H9 (cell line): ENCODE measurements at regions not wholly inside any gene's neighbourhood (a gene's known extent, or its start where the extent isn't known, plus 50 kb on each side); places are given as distances from the start of the nearest gene placed in this dataset.

Experiments
- DNase-seq: peaks from one replicate; pipeline ENCODE4 v3.0.0-alpha.2; 2017
- H2AFZ ChIP-seq: one replicate; pipeline ENCODE4 v1.6.1; 2013; ENCODE audit warnings: mild to moderate bottlenecking, low read length, control low read depth, moderate library complexity
- H2AK5ac ChIP-seq: 2 replicates; pipeline ENCODE4 v1.6.1; 2013; ENCODE audit warnings: low read length, control low read depth, mixed read lengths; ENCODE audit not compliant: insufficient read length
- H2BK120ac ChIP-seq: one replicate; pipeline ENCODE4 v1.6.1; 2013; ENCODE audit warnings: low read depth, mild to moderate bottlenecking, low read length, control low read depth, inconsistent platforms; ENCODE audit not compliant: poor library complexity, severe bottlenecking
- H2BK12ac ChIP-seq: 2 replicates; pipeline ENCODE4 v1.6.1; 2013; ENCODE audit warnings: low read length, control low read depth, mixed read lengths, low read depth; ENCODE audit not compliant: insufficient read length
- H2BK15ac ChIP-seq: 2 replicates; pipeline ENCODE4 v1.6.1; 2013; ENCODE audit warnings: low read depth, low read length, control low read depth
- H2BK20ac ChIP-seq: one replicate; pipeline ENCODE4 v1.6.1; 2013; ENCODE audit warnings: low read depth, mild to moderate bottlenecking, low read length, control low read depth, inconsistent platforms; ENCODE audit not compliant: poor library complexity, severe bottlenecking
- H2BK5ac ChIP-seq: 2 replicates; pipeline ENCODE4 v1.6.1; 2013; ENCODE audit warnings: low read length, control low read depth, mixed read lengths; ENCODE audit not compliant: insufficient read length
- H3K14ac ChIP-seq: 2 replicates; pipeline ENCODE4 v1.6.1; 2013; ENCODE audit warnings: low read length, control low read depth; ENCODE audit not compliant: insufficient read depth
- H3K18ac ChIP-seq: 2 replicates; pipeline ENCODE4 v1.6.1; 2013; ENCODE audit warnings: low read depth, mild to moderate bottlenecking, mixed read lengths, low read length, control low read depth; ENCODE audit not compliant: insufficient read length
- H3K23ac ChIP-seq: 2 replicates; pipeline ENCODE4 v1.6.1; 2013; ENCODE audit warnings: low read length, control low read depth, mixed read lengths, low read depth; ENCODE audit not compliant: insufficient read length
- H3K23me2 ChIP-seq: 2 replicates; pipeline ENCODE4 v1.6.1; 2013; ENCODE audit warnings: low read depth, mild to moderate bottlenecking, mixed read lengths, low read length, control low read depth; ENCODE audit not compliant: insufficient read length, poor library complexity, severe bottlenecking
- H3K27ac ChIP-seq: 2 replicates; pipeline ENCODE4 v1.5.1; 2013; ENCODE audit warnings: low read length, control low read depth, mixed read lengths, low read depth; ENCODE audit not compliant: insufficient read length
- H3K27me3 ChIP-seq: 2 replicates; pipeline ENCODE4 v1.6.1; 2013; ENCODE audit warnings: low read length, control low read depth, inconsistent platforms; ENCODE audit not compliant: insufficient read depth
- H3K4ac ChIP-seq: 2 replicates; pipeline ENCODE4 v1.6.1; 2013; ENCODE audit warnings: low read depth, mild to moderate bottlenecking, control low read depth, inconsistent platforms, low read length, moderate library complexity
- H3K4me1 ChIP-seq: 2 replicates; pipeline ENCODE4 v1.6.1; 2013; ENCODE audit warnings: low read length, control low read depth, inconsistent platforms; ENCODE audit not compliant: insufficient read depth
- H3K4me2 ChIP-seq: 2 replicates; pipeline ENCODE4 v1.6.1; 2013; ENCODE audit warnings: low read length, control low read depth, mixed read lengths; ENCODE audit not compliant: insufficient read length, insufficient read depth
- H3K56ac ChIP-seq: 2 replicates; pipeline ENCODE4 v1.6.1; 2013; ENCODE audit warnings: low read depth, mild to moderate bottlenecking, mixed read lengths, low read length, control low read depth; ENCODE audit not compliant: insufficient read length
- H3K79me1 ChIP-seq: 2 replicates; pipeline ENCODE4 v1.6.1; 2013; ENCODE audit warnings: low read depth, mild to moderate bottlenecking, moderate library complexity, low read length, control low read depth, inconsistent platforms; ENCODE audit not compliant: insufficient read depth, poor library complexity, severe bottlenecking
- H3K79me2 ChIP-seq: 2 replicates; pipeline ENCODE4 v1.6.1; 2013; ENCODE audit warnings: low read length, control low read depth, inconsistent platforms; ENCODE audit not compliant: insufficient read depth
- H3K9ac ChIP-seq: 2 replicates; pipeline ENCODE4 v1.6.1; 2013; ENCODE audit warnings: low read length, control low read depth, mixed read lengths; ENCODE audit not compliant: insufficient read length; ENCODE audit errors: extremely low read depth
- H3K9me3 ChIP-seq: one replicate; pipeline ENCODE4 v1.6.1; 2013; ENCODE audit warnings: low read depth, low read length, inconsistent platforms; ENCODE audit not compliant: control insufficient read depth
- H3T11ph ChIP-seq: one replicate; pipeline ENCODE4 v1.6.1; 2013; ENCODE audit warnings: mild to moderate bottlenecking, low read length, control low read depth, inconsistent platforms
- H4K20me1 ChIP-seq: one replicate; pipeline ENCODE4 v1.6.1; 2013; ENCODE audit not compliant: control insufficient read depth, insufficient read length, insufficient read depth
- H4K5ac ChIP-seq: 2 replicates; pipeline ENCODE4 v1.6.1; 2013; ENCODE audit warnings: low read depth, mild to moderate bottlenecking, mixed read lengths, low read length, control low read depth; ENCODE audit not compliant: insufficient read length
- H4K8ac ChIP-seq: replicated peaks from 2 replicates; pipeline ENCODE4 v1.6.1; 2013; ENCODE audit warnings: low read length, control low read depth, mixed read lengths, low read depth; ENCODE audit not compliant: insufficient read length
- H4K91ac ChIP-seq: 2 replicates; pipeline ENCODE4 v1.6.1; 2013; ENCODE audit warnings: low read depth, mild to moderate bottlenecking, moderate library complexity, mixed read lengths, low read length, control low read depth; ENCODE audit not compliant: insufficient read length
- H3K27ac Mint-ChIP-seq, 3 experiments: 2 replicates in 2 of 3; 3 replicates in 1 of 3; pipeline ENCODE4 v1.8.0; 2020 to 2021; ENCODE audit warnings: mixed read lengths in 3 of 3, mild to moderate bottlenecking in 1 of 3, moderate library complexity in 1 of 3
- H3K27me3 Mint-ChIP-seq: 2 replicates; pipeline ENCODE4 v1.8.0; 2021; ENCODE audit warnings: low read depth, mild to moderate bottlenecking, moderate library complexity, mixed read lengths
- H3K36me3 Mint-ChIP-seq, 3 experiments: 2 replicates in 2 of 3; 3 replicates in 1 of 3; pipeline ENCODE4 v1.8.0; 2020 to 2021; ENCODE audit warnings: low read depth in 3 of 3, mixed read lengths in 3 of 3; ENCODE audit not compliant: insufficient read depth in 1 of 3
- H3K4me1 Mint-ChIP-seq, 2 experiments: 2 replicates each; pipeline ENCODE4 v1.8.0; 2020; ENCODE audit warnings: mixed read lengths in 2 of 2
- H3K4me3 Mint-ChIP-seq, 2 experiments: 2 replicates in 1 of 2; 3 replicates in 1 of 2; pipeline ENCODE4 v1.8.0; 2020 to 2021; ENCODE audit warnings: mild to moderate bottlenecking in 2 of 2, mixed read lengths in 2 of 2, moderate library complexity in 1 of 2
- H3K9me3 Mint-ChIP-seq, 2 experiments: 2 replicates in 1 of 2; 3 replicates in 1 of 2; pipeline ENCODE4 v1.8.0; 2020; ENCODE audit warnings: mild to moderate bottlenecking in 2 of 2, mixed read lengths in 2 of 2, moderate library complexity in 1 of 2
- TF ChIP-seq, protein P1 (sequence below): fragments of 200-600 bp; sonication (generic); conservative IDR thresholded peaks from 3 replicates; pipeline ENCODE4 v1.8.0; 2021; ENCODE audit warnings: antibody characterized with exemption, mild to moderate bottlenecking

DNA sequence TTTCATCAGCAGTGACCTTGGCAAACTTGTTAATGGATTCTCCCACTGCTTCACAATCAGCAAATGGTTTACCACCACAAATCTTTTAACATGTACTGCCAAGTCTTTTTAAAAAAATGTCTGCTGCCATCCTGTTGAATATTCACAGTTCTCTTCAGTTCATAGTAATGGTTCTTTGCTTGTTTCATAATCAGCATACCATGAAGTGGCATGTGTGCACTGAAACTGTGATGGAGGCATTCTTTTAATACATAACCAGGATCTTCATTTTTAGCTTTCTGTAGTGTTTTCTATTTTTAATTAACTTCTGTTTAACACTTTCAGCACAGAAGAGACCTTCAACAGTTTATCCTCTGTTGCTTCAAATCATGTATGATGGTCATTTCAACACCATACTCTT lies 230.1 kb upstream of the ARSJ start:
- TF ChIP-seq, protein P1, sequence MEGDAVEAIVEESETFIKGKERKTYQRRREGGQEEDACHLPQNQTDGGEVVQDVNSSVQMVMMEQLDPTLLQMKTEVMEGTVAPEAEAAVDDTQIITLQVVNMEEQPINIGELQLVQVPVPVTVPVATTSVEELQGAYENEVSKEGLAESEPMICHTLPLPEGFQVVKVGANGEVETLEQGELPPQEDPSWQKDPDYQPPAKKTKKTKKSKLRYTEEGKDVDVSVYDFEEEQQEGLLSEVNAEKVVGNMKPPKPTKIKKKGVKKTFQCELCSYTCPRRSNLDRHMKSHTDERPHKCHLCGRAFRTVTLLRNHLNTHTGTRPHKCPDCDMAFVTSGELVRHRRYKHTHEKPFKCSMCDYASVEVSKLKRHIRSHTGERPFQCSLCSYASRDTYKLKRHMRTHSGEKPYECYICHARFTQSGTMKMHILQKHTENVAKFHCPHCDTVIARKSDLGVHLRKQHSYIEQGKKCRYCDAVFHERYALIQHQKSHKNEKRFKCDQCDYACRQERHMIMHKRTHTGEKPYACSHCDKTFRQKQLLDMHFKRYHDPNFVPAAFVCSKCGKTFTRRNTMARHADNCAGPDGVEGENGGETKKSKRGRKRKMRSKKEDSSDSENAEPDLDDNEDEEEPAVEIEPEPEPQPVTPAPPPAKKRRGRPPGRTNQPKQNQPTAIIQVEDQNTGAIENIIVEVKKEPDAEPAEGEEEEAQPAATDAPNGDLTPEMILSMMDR, result no peak
- DNase-seq, result no peak
- H3K4me2 ChIP-seq, result no peak overlapping the region
- no peak overlapping the region for H3K56ac ChIP-seq
- no peak overlapping the region for H3K4me3 Mint-ChIP-seq
- no peak overlapping the region for H2BK12ac ChIP-seq
- no peaks in the 10 kb centered on the region for H3K79me2 ChIP-seq
- no peak overlapping the region for H2AK5ac ChIP-seq
- H3K27me3 ChIP-seq, result no peaks in the 10 kb centered on the region
- H2AFZ ChIP-seq, result no peak overlapping the region
- no peak overlapping the region for H2BK20ac ChIP-seq
- H3K23ac ChIP-seq, result no peak overlapping the region
- peaks cover 0 to under 1% (median 0%) of the 10 kb centered on the region in 3 experiments; a peak in 1 of 7 replicates for H3K36me3 Mint-ChIP-seq
- H2BK5ac ChIP-seq, result no peak overlapping the region
- H3K9me3 ChIP-seq, result no peaks in the 10 kb centered on the region
- H4K5ac ChIP-seq, result no peak overlapping the region
- no peaks in the 10 kb centered on the region for H4K20me1 ChIP-seq
- no peaks in the 10 kb centered on the region for H3K4me1 ChIP-seq
- no peaks in the 10 kb centered on the region for H3K27me3 Mint-ChIP-seq
- H3K4ac ChIP-seq, result no peak overlapping the region
- no peak overlapping the region for H3K9ac ChIP-seq
- H3K27ac ChIP-seq, result no peak overlapping the region
- no peak overlapping the region for H3K18ac ChIP-seq
- H3K27ac Mint-ChIP-seq, result no peak overlapping the region
- H3K14ac ChIP-seq, result no peak overlapping the region
- peaks cover 5 to 7% of the 10 kb centered on the region in 2 experiments; a peak in 3 of 4 replicates for H3K4me1 Mint-ChIP-seq
- H3K79me1 ChIP-seq, result no peaks in the 10 kb centered on the region
- no peaks in the 10 kb centered on the region for H3K23me2 ChIP-seq
- no peak overlapping the region for H4K8ac ChIP-seq
- no peak overlapping the region for H3T11ph ChIP-seq
- peaks cover 0 to 1% of the 10 kb centered on the region in 2 experiments; a peak in 2 of 5 replicates for H3K9me3 Mint-ChIP-seq
- H4K91ac ChIP-seq, result no peak overlapping the region
- H2BK120ac ChIP-seq, result no peak overlapping the region
- no peak overlapping the region for H2BK15ac ChIP-seq
